Heart left ventricle (tissue), 13 donors: ENCODE measurements at regions not wholly inside any gene's neighbourhood (a gene's known extent, or its start where the extent isn't known, plus 50 kb on each side); places are given as distances from the start of the nearest gene placed in this dataset.

Experiments used
- CTCF ChIP-seq, 12 donors: fragments of 200-600 bp; sonication (generic) in 4 of 12; IDR thresholded peaks; one replicate each; pipeline versions ENCODE4 v1.5.0 to v1.8.0; 2018 to 2022; ENCODE audit warnings: antibody characterized with exemption in 12 of 12, mild to moderate bottlenecking in 5 of 12
- POLR2A ChIP-seq, 2 donors: fragments of 450-650 bp; IDR thresholded peaks; one replicate each; pipeline ENCODE4 v1.6.1; 2017; ENCODE audit warnings: antibody characterized with exemption in 2 of 2, mild to moderate bottlenecking in 2 of 2, moderate library complexity in 2 of 2
- donor health status: ischemic (EF 13 %, LVEDD 7.1; RV severe dilation, severe dysfunction).
- donor health status: DM: no; HTN: yes; CAD: no.
- donor health status: DM: no; HTN: no; CAD: no.
- donor health status: ischemic (EF 25% LVEDD 6.9; RV normal size, moderate dysfunction).
- donor health status: ischemic (EF 25% LVEDD 5.7; RV mildly dilated, moderate dysfunction).
- donor health status: ischemic (EF 35%, LVEDD 5.7; RV mildly dilated, moderate dysfunction).
- donor health status: nonischemic (EF 11% LVEDD 7.7; RV severe dilation, severe dysfunction).
- donor health status: DM: yes; HTN: yes; CAD: no.
- donor health status: PGD.
- donor health status: ischemic (EF 29% LVEDD 5.4; RV normal size, mild dysfunction).
- donor health status: nonischemic (EF 23%, LVEDD 6.1; RV moderate dilation, normal function).

DNA sequence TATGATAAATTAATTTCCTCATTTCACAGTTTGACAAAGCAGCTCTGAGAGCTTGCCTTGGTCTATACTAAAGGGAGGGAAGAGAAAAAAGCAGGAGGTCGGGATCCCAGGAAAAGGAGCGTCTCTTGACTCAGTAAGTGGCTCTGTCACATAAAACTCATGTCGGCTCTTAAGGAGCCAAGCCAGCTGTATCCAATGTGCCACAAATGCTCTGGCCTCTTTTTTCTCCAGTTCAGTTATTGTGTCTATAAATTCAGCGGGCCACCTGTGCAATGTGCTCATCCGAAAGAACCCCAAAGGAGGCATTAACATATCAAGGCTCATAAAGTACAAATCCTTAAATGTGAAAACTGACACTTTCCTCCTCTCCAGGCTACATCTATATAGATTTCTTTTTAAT is 337.7 kb upstream of the FAM241A start:
- TF ChIP-seq CTCF (IDR thresholded peaks at IDR 0.05) (no peak), POLR2A (IDR thresholded peaks at IDR 0.05) (no peak)
